Mesothelial cell of epicardium (in vitro differentiated cells): ENCODE measurements at regions not wholly inside any gene's neighbourhood (a gene's known extent, or its start where the extent isn't known, plus 50 kb on each side); places are given as distances from the start of the nearest gene placed in this dataset.

Experiments
- DNase-seq, 2 experiments: peaks; one replicate each; pipeline ENCODE4 v3.0.0; 2021; ENCODE audit warnings: low spot score in 2 of 2; ENCODE audit not compliant: unreplicated experiment in 2 of 2
- H3K27ac Mint-ChIP-seq: 2 replicates; pipeline ENCODE4 v1.8.0; 2021; ENCODE audit warnings: mixed read lengths
- H3K27me3 Mint-ChIP-seq: 2 replicates; pipeline ENCODE4 v1.8.0; 2021; ENCODE audit warnings: low read depth, mixed read lengths
- H3K36me3 Mint-ChIP-seq: 2 replicates; pipeline ENCODE4 v1.8.0; 2021; ENCODE audit warnings: mixed read lengths
- H3K4me1 Mint-ChIP-seq: 2 replicates; pipeline ENCODE4 v1.8.0; 2021; ENCODE audit warnings: mixed read lengths
- H3K4me3 Mint-ChIP-seq: 2 replicates; pipeline ENCODE4 v1.8.0; 2021; ENCODE audit warnings: mild to moderate bottlenecking, moderate library complexity, mixed read lengths
- H3K9me3 Mint-ChIP-seq: 2 replicates; pipeline ENCODE4 v1.8.0; 2021; ENCODE audit warnings: mixed read lengths
- TF ChIP-seq, protein P1 (sequence below): fragments of 200-600 bp; sonication (generic); IDR thresholded peaks from one replicate; pipeline ENCODE4 v1.5.0; 2021; ENCODE audit warnings: antibody characterized with exemption; ENCODE audit not compliant: unreplicated experiment

- Mint-ChIP-seq H3K4me1 (peaks cover 6% of the 10 kb centered on the region), H3K4me3 (no peak overlapping the region), H3K36me3 (no peaks in the 10 kb centered on the region), H3K27me3 (no peaks in the 10 kb centered on the region), H3K27ac (no peak overlapping the region), H3K9me3 (peaks cover 3% of the 10 kb centered on the region)
- no peak for DNase-seq
- TF ChIP-seq, protein P1, sequence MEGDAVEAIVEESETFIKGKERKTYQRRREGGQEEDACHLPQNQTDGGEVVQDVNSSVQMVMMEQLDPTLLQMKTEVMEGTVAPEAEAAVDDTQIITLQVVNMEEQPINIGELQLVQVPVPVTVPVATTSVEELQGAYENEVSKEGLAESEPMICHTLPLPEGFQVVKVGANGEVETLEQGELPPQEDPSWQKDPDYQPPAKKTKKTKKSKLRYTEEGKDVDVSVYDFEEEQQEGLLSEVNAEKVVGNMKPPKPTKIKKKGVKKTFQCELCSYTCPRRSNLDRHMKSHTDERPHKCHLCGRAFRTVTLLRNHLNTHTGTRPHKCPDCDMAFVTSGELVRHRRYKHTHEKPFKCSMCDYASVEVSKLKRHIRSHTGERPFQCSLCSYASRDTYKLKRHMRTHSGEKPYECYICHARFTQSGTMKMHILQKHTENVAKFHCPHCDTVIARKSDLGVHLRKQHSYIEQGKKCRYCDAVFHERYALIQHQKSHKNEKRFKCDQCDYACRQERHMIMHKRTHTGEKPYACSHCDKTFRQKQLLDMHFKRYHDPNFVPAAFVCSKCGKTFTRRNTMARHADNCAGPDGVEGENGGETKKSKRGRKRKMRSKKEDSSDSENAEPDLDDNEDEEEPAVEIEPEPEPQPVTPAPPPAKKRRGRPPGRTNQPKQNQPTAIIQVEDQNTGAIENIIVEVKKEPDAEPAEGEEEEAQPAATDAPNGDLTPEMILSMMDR = no peak
Observed at GRCh38 chr5:29252390-29252789, 1941.1 kb upstream of the CDH6 start.

DNA sequence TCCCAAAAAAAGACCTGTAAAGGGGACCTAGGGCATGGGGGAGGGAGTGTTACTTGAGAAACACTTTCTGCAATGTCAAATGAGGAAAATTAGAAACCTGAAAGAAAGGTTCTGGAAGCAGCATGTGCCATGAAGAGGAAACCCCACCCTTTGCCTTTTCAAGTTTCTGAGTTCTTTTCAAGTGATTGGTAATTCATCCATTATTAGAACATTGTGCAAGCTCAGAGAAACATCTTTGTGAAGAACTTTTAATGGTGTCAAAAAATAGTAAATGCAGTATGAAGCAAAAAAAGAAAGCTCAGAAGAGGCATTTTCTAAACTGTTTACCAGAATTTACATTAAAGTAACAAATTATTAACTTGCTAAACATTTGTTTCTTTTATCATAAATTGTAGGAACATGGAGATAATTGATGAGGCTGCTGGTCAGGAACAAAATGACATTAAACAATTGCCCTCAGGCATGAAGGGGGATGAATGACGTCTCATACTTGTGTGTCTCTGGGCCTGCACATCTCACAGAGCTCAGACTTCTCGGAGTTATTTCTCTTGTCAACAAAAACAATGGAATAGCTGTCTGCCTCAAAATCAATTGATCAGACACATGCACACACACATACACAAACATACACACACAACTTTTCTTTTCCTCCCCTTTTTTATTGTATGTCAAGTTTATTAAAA is 1946.0 kb upstream of the CDH6 start:
- Mint-ChIP-seq H3K4me1 (peaks cover 6% of the 10 kb centered on the region), H3K9me3 (peaks cover 13% of the 10 kb centered on the region), H3K4me3 (no peak overlapping the region), H3K27me3 (no peaks in the 10 kb centered on the region), H3K27ac (no peak overlapping the region), H3K36me3 (no peaks in the 10 kb centered on the region)
- DNase-seq = no peak
- TF ChIP-seq, protein P1 = no peak

GRCh38 chr5:29240379-29240778 is 1953.1 kb upstream of the CDH6 start:
- no peaks in the 10 kb centered on the region for H3K36me3 Mint-ChIP-seq
- H3K27ac Mint-ChIP-seq = no peak overlapping the region
- no peaks in the 10 kb centered on the region for H3K27me3 Mint-ChIP-seq
- TF ChIP-seq, protein P1 = no peak
- DNase-seq = no peak
- no peak overlapping the region for H3K4me3 Mint-ChIP-seq
- H3K9me3 Mint-ChIP-seq = peaks cover 4% of the 10 kb centered on the region
- no peaks in the 10 kb centered on the region for H3K4me1 Mint-ChIP-seq

- H3K27ac Mint-ChIP-seq = no peak overlapping the region
Observed at GRCh38 chr5:29239606-29240005, 1953.9 kb upstream of the CDH6 start.

DNA sequence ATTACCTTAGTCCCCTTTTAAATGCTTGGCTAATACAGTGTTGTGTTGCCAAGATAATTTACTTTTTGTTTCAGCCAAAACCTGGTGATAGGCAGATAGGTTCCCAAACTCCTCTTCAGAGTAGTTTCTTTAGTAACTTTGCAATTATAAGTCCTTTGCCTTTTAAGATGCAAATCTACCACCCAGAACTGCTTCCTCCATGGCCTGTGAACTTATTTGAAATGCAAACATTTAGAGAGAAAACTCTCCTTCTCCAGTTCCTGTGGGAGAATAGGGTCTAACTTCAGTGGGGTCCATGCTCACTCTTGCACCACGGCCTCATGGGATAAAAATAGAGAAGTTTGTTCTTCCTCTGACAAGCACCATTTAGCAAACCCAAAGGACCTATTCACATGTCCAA is 1955.4 kb upstream of the CDH6 start:
- Mint-ChIP-seq H3K9me3 (no peaks in the 10 kb centered on the region), H3K4me3 (no peak overlapping the region), H3K36me3 (no peaks in the 10 kb centered on the region), H3K27ac (no peak overlapping the region), H3K27me3 (no peaks in the 10 kb centered on the region), H3K4me1 (peaks cover 2% of the 10 kb centered on the region)
- DNase-seq = no peak
- TF ChIP-seq, protein P1 = no peak

More at GRCh38 chr5:29239606-29240005, 1953.9 kb upstream of the CDH6 start:
- DNase-seq = no peak
- H3K4me3 Mint-ChIP-seq = no peak overlapping the region
- H3K9me3 Mint-ChIP-seq = no peaks in the 10 kb centered on the region
- H3K36me3 Mint-ChIP-seq = no peaks in the 10 kb centered on the region
- H3K27me3 Mint-ChIP-seq = no peaks in the 10 kb centered on the region
- TF ChIP-seq, protein P1 = no peak
- no peaks in the 10 kb centered on the region for H3K4me1 Mint-ChIP-seq
